NCI-H226 (cell line): ENCODE measurements at regions not wholly inside any gene's neighbourhood (a gene's known extent, or its start where the extent isn't known, plus 50 kb on each side); places are given as distances from the start of the nearest gene placed in this dataset.
A peak's percentile ranks its signal among the peaks of the same experiment; 100 is the strongest.

Source experiments
- DNase-seq: peaks from one replicate; pipeline ENCODE4 v3.0.0-alpha.2; 2015

DNA sequence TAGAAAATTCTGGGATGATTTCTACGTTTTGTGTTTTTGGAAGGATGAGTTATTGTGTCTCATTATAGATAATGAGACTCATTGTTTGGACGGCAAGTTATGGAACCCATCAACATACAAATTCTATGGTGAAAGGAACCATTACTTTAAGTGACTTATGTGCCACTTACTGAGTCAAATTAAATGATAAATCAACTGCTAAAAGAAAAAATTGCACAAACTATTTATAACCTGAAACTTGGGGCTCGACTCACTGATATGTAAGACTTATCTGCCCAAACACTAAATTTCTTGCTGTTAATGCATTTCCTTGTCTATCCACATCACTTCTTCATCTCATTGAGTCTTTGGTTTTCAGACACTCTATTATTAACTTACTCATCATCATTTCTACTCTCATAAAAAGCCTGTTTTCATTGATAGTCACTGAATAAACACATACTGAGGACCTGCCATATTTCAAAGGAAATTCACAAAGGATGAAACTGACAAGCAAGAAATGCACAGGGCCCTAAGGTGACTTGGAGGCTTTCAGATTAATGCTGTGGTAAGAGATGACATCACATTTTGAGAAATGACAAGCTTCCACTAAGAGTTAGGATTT lies 872.7 kb upstream of the ADAMTS5 start:
- no peak for DNase-seq

DNA sequence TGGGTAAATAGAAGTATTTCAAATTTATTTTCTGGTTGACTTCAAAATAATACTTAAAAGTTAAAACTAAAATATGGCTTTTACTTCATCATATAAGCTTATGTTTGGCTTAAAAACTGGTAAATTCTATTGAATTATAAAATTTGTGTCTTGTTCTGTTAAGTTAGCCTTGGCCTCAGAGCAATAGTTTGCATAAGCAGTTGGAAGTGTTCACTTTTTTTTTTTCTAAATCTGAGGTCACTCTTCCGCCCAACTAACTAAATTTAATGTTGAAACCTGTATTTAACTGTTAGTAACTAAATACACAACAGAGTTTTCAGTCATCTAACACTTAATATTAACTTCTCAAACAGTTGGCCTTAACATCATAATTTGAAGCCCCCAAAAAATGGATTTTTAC lies 871.7 kb upstream of the ADAMTS5 start:
- DNase-seq, result no peak

DNA sequence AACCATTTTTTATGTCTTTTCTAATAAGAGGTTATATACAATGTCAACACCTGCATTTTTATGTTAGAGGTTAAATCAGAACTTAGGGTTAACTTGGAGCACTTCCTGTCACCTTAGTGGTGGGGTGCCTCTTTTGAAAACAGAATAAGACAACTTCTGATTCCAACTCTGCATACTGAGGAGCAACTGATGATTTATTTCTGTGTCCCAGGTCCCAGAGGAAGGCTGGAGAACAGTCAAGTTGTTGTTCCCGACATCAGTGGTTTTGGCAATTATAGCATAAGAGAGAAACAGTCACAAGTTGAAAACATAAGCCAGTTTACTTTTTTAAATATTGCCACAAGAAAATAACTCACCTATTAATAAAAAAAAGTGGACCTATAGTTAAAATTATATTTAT lies 871.0 kb upstream of the ADAMTS5 start:
- no peak for DNase-seq

DNA sequence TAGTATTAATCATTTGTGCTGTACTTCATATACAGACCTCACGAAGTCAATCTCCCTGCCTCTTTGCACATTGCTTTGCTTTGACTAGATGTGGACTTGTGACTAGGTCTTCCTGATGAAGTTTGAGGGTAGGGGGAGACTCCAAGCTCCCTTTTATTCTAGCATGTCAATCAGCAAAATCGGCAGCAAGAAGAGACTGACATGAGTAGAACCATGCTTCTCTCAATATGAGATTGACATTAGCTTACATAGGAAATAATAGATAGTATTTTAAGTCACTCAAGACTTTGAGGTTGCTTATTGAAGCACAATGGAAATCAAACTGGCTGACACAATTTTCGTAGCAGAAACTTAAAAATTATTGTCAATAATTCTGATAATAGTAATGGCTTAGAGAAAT lies 866.4 kb upstream of the ADAMTS5 start:
- no peak for DNase-seq

DNA sequence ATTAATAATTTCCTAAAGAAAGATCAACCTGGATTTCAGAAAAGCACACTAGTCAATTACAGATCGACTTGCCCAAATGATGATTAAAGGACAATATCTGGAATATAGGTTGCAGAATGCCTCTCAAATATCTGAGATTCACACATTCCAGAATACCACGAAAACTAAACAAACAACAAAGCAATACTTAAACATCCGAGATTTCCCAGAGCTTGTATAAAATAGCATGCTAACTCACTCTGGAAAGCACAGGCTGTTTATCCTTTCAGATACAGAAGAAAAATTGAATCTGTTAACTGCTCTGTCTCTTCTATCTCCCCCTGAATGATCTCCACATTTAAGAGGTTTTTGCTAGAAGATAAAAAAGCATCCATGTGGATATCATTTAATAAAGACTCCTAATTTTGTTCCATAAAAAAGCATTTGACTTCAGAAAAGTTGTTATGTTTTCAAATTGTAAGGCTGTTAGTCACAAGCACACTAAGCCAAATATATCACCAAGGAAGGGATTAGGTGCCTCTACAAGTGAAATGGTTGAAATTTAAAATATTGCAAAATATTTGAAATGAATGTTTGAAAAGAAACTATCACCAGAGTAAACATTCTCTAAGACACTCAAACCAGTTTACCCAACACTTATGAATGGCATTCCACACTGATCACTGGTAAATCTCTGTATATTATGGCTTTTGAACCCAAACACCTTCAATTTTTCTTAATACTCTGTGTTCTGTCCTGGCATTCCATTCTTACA lies 865.1 kb upstream of the ADAMTS5 start:
- DNase-seq, result peak; percentile 27

DNA sequence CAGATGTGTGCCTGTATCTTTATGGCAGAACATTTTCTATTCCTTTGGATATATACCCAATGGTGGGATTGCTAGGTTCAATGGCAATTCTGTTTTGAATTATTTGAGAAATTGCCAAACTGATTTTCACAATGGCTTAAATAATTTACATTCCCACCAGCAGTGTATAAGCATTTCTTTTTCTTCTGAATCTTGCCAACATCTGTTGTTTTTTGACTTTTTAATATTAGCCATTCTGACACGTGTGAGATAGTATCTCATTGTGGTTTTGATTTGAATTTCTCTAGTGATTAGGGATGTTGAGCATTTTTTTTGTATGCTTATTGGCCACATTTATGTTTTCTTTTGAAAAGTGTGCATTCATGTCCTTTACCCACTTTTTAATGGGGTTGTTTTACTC lies 864.3 kb upstream of the ADAMTS5 start:
- no peak for DNase-seq

DNA sequence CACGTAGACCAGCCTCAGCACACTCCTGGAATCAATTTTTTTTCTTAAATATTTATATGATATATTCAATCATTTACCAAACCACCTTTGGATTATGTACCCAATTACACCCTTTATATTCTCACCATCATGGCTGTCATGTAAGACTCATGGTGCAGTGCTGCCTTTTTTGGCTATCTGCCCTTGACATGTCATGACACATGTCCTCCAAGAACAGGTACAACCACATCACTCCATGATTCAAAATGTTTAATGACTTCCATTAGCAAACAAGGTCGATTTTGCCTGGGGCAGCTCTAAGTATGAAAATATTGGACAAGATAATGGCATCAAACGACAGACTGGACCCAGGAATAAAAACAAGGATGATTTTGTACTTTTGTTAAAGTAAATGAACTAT lies 861.1 kb upstream of the ADAMTS5 start:
- no peak for DNase-seq

DNA sequence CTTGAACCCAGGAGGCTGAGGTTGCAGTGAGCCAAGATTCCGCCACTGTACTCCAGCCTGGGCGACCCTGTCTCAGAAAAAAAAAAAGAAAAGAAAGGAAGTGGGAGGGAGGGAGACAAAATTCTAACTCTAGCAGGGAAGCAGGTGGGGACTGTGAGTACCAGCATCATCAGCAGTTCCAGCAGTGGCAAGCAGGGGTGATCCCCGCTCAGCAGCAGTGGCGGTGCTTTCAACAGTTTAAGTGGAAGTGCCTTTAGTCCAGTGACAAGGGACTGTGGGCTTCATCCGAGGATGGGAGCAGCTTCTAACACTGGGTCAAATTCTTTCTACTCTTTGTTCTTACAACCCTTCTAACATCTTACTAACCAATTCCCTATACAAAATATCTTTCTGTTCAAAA lies 858.1 kb upstream of the ADAMTS5 start:
- DNase-seq, result no peak

DNA sequence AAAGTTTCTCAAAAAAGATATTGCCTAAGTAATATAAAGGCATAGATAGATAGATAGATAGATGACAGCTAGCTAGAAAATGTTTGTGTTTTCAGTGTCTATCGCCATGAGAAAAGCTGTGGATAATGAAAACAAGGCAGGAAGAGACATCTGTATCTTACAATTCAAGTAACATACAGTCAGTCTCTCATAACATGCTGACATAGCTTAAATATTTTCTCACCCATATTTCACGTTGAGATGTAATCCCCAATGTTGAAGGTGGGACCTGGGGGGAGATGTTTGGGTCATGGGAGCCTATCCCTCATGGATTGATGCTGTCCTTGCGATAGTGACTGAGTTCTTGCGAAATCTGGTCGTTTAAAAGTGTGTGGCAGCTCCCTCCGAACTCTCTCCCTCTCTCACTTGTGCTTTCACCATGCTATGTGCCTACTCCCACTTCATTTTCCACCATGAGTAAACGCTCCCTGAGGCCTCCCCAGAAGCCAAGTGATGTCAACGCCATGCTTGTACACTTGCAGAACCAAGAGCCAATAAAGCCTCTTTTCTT lies 856.8 kb upstream of the ADAMTS5 start:
- peak; percentile 21 for DNase-seq

DNA sequence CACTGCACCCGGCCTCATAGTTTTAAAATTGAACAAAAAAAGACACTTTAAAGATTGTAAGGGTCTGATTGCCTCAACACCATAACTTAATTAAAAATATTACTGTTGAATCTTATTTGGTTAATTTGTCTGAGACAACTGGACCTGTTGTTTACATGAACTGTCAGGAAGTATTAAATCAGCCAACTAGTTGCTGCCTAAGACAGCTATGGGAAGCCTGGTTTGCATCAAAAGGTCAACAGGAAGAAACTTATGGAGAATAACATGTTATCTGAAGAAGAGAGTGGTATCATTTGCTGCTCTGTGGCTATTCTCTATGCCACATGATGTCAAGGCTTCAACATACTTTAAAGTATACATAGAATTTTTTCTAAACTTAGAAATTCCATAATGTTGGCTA lies 853.5 kb upstream of the ADAMTS5 start:
- DNase-seq, result no peak

DNA sequence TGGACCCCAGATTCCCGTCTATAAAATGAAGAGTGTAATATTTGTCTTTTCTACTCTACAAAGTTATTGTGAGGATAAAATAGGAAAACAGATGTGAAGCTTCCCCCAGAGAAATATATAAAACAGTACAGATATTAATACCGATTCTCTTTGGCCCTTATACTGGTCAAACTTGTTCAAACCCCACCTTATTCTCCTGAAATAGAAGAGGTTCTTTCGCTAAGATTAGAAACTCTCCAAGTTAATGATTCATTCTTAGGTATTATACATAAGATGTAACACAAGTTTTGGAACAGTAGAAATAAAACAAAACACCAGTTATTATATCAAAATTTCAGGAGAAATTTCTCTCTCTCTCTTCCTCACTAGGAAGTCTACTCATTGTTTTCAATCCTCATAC lies 852.4 kb upstream of the ADAMTS5 start:
- no peak for DNase-seq

DNA sequence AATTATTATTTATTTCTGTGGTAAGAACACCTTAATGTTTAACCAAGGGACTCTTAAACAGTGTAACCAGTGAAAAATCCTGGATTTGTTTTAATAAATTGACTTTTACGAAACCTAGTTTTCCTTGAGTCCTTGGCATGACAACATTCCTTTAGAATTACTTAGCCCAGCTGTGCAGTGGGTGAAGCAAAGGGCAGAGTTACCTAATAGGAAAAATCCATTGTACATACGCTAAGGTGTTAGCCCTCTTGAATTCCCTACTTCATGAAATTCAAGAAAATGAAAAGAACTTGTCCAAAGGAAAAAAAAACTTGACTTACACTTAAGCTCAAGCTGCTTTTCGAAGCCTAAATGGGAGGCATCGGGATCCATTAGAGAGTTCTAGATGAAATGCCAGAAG lies 852.0 kb upstream of the ADAMTS5 start:
- peak; percentile 53 for DNase-seq

DNA sequence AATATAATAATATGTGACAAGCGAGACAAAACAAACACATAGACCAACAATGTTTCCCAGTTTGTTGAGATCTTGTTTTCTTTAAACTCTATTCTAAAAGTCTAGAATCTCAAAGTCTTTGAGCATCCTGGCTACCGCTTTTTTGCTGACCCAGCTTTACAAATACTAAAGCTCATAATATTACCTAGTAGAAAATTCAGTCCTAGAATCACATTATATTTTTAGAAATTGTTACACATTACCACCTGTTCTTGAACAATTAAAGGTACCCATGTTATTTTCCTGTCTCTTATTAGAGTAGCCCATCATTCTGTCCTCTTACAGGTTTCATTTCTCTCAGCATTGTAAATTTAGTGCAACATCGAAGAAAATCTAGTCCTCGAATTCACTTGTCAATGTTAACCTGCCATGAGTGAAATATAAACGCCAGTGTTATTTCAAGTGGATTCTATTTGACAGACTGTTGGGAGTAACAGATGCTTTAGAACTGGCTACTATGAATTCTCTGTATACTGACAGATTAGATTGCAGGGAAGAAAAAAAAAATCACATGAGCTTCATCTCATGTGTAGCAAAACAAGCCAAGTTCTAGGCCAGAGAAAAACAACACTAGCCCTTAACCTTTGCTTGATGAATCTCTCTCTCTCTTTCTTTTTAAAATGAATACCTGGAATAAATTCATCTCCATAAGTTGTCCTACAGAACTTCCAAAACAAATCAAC lies 851.2 kb upstream of the ADAMTS5 start:
- DNase-seq, result no peak

DNA sequence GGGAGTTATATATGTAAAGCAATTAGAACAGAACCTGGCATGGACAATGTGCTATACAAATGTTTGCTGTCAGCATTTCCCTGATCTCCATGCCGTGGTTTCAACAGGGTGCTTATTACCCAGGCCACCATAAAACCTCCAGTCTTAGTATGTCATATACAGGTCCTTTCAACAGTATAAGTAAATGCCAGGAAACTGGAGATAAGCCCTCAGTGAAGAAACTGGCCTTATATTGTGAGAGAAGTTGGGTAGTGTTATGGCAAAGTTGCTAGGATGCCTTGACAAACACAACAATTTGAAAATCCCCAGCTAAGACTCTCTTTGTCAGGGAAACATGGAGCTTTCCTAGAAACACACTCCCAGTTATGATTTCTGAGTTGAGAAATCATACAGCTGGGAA lies 850.2 kb upstream of the ADAMTS5 start:
- peak; percentile 69 for DNase-seq

DNA sequence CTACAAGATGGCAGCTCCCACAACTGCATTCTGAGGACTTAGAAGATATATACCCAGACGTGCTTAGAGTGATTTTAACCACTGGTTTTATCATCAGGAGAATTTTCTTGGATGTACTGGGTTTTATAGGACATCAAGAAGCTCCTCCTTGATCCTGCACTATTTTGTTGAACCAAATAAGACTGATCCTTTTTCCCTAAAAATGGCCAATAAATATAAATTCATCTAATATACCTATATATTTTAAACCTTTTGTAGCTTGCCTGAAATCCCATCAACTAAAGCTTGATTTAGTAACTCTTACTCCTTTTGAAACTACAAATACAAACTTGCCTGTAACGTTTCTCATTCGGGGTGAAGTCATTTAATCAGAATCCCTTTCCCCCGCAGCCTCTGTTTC lies 849.4 kb upstream of the ADAMTS5 start:
- DNase-seq, result no peak

DNA sequence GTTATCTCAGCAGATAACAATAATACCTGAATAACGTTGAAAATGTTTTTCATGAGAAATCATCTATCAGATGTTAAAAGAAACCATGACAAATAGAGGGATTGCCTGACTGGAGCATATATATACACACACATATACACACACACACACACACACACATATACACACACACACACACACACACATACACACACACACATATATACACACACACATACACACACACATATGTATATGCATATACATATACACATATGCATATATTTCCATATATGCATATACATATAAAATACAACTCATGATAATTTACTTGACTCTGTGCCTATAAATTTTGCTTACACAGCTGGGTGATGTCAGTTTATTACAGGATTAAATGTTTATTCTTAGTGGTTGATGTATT lies 847.3 kb upstream of the ADAMTS5 start:
- DNase-seq, result no peak

DNA sequence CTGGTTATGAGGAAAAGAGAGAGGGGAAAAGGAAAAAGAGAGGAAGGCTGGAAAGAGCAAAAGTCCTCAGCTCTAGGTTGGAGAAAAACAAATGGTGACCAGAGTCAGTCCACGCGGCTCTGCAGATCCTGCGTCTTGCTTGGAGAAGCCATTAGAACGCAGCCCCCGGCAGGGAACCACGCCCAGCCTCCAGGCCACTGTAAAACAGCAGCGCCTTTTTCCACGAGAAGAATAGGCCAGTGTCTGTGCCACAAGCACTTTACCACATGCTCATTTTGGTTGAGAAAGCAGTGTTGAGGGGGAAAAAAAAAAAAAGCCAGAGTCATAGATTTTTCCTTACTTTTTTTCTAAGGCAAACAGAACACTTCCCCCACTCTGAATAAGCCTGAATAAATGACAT lies 846.9 kb upstream of the ADAMTS5 start:
- DNase-seq, result no peak

DNA sequence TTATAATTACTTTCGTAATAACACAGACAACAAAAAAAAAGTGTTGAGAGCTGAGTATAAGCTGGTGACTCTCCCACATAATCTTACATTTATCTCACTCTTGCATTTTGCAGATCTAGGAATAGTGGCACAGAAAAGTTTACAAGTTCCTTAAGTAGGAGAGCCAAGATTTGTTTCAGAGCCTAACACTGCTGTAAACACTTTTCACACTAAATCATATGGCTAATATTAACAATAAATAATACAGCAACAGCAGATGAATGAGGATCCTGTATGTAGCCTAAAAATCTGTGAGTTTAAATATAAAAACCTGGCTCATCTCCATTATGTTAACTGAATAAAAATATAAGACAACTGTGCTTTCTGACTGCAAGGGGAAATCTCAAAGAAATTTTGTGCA lies 846.5 kb upstream of the ADAMTS5 start:
- no peak for DNase-seq

DNA sequence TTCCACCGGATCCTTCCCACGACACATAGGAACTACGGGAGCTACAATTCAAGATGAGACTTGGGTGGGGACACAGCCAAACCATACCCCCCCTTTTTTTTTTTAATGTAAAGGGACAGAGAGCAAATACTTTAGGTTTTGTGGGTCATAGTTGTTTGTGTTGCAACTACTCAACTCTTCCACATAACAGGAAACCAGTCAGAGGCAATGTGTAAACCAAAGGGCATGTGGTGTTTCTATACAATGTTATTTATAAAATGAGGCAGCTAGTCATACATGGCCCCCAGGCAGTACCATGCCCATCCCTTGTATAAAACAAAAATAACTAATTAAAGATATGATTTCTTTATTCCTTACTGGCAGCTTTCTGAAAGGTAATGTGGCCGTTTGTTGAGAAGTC lies 845.4 kb upstream of the ADAMTS5 start:
- DNase-seq, result peak; percentile 9

DNA sequence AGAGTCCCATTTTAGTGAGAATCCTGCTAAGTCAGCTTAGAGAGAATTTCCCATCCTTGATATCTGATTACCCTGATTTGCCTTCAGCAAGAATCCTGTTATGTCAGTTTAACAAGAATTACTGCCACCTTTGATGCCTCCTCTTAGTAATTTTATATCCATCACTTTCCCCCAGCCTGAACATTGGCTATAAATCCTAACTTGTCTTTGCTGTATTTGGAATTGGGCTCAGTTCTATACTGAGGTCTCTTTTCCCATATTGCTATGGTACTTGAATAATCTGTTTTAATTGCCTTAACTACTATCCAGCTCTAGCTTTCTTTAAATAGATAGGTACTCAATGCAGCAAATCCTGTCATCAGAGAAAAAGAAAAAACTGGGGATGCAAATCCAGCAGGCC lies 842.0 kb upstream of the ADAMTS5 start:
- DNase-seq, result no peak

DNA sequence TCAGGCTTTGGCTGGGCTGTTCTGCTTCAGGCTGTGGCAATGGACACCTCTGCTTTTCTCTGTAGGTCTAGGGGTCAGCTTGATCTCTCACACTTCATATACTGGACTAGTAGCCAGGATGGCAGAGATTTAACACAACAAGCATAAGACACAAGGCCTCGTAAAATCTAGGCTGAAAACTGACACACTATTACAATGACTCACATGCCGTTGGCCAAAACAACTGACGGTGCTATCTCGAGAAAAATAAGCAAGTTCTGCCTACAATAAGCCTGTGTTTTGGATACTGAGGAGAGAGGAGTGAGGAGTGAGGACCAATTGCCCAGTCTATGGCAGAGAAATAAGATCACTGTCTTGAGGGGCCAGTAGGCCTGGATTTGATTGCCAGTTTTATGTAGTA lies 840.7 kb upstream of the ADAMTS5 start:
- peak; percentile 14 for DNase-seq

DNA sequence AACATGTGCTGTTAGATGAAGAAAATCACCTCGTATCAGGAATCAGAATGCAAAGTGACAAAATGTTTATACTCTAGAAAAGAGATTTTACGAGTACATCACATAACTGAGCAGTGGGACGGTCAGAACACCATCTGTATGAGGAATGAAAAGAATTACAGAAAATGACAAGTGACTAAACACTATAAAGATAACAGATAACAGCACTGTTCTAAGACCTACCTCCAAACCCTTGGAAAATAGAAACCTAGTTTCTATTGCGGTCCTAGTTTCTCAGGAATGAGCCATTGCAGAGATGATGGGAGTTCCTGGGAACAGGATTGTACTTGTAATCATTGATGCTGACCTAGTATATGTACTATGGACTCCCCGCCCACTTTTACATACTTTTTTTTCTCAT lies 839.4 kb upstream of the ADAMTS5 start:
- no peak for DNase-seq

DNA sequence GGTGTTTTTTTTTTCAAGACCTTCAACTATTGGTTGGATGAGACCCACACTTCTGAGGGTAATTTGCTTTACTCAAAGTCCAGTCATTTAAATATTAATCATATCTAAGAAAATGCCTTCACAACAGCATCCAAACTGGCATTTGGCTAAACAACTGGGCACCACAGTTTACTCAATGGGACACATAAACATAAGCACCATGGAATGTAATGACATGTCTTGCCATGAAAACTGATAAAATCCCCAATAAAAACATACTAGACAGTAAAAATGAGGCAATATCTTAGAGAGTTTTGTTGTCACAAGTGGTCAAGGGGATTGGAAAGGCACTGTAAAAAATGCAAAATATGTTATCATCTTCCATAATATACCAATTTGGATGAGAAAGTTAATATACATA lies 838.8 kb upstream of the ADAMTS5 start:
- no peak for DNase-seq

DNA sequence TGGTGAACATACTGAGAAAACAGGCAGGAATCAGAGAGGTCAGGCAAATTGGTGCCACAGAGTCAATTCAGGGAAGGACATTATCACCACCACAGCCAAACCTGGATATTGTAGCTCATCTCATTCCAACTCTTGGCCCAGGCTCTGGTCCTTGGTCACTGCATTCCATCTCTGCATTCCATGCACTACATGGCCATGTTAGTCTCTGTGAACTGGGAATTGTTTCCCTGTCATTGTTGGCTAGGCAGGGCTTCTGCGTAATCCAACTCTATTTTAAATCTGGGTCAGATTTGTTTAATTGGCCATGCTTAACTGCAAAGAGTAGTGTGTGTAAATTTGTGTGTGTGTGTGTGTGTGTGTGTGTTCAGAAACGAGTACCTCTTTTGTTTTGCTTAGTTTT lies 837.6 kb upstream of the ADAMTS5 start:
- no peak for DNase-seq
